Prostate gland (tissue), 2 donors: ENCODE measurements at regions not wholly inside any gene's neighbourhood (a gene's known extent, or its start where the extent isn't known, plus 50 kb on each side); places are given as distances from the start of the nearest gene placed in this dataset.

Experiments
- DNase-seq: peaks from one replicate; pipeline ENCODE4 v3.0.0-alpha.2; 2019; ENCODE audit warnings: low spot score
- H3K27ac ChIP-seq, 2 donors: fragments of 200-600 bp; sonication (generic); 2 replicates each; pipeline ENCODE4 v1.5.1; 2017 to 2019
- H3K27me3 ChIP-seq: fragments of 200-600 bp; sonication (generic); replicated peaks from 2 replicates; pipeline ENCODE4 v1.5.1; 2019; ENCODE audit not compliant: insufficient read depth
- H3K36me3 ChIP-seq, 2 donors: fragments of 200-600 bp; sonication (generic); 1 replicate in 1 of 2; 2 replicates in 1 of 2; pipeline versions ENCODE4 v1.5.1 to v1.8.1; 2017 to 2019
- H3K4me1 ChIP-seq: fragments of 200-600 bp; sonication (generic); replicated peaks from 2 replicates; pipeline ENCODE4 v1.5.1; 2019
- H3K4me3 ChIP-seq, 2 donors: fragments of 200-600 bp; sonication (generic); 2 replicates each; pipeline ENCODE4 v1.5.1; 2017 to 2019
- H3K9me3 ChIP-seq: fragments of 200-600 bp; sonication (generic); 2 replicates; pipeline ENCODE4 v1.5.1; 2017
- CTCF ChIP-seq, 4 experiments: fragments of 200-600 bp in 2 of 4; fragments of 450-650 bp in 2 of 4; sonication (generic) in 2 of 4; IDR thresholded peaks; 1 replicate in 3 of 4; 2 replicates in 1 of 4; pipeline ENCODE4 v1.5.1; 2016 to 2019; ENCODE audit warnings: antibody characterized with exemption in 4 of 4, mild to moderate bottlenecking in 2 of 4, moderate library complexity in 2 of 4
- POLR2A ChIP-seq: fragments of 450-650 bp; IDR thresholded peaks from one replicate; pipeline ENCODE4 v1.6.1; 2016; ENCODE audit warnings: antibody characterized with exemption, mild to moderate bottlenecking
- POLR2AphosphoS5 ChIP-seq: sonication (generic); formaldehyde crosslinking; IDR thresholded peaks from one replicate; pipeline ENCODE4 v1.6.1; 2017; ENCODE audit warnings: antibody characterized with exemption
- WGBS: methylation state at CpG from one replicate; pipeline ENCODE4 v1.1.5; 2018; 5-methylcytosine and 5-hydroxymethylcytosine counted together
- intact Hi-C: fragments of 100-400 bp; cut with DNase I; formaldehyde crosslinking; loops from one replicate; pipeline ENCODE4 v1.14.2; 2022

- Histone ChIP-seq H3K27ac (peak overlapping the region; percentile 52 to 69), H3K36me3 (no peaks in the 10 kb centered on the region), H3K4me1 (no peaks in the 10 kb centered on the region), H3K27me3 (no peaks in the 10 kb centered on the region), H3K4me3 (peak overlapping the region; percentile 18 to 30), H3K9me3 (no peaks in the 10 kb centered on the region)
- intact Hi-C loops, result loop anchor here (5.0 kb wide), 1 partner anchor 85 kb away; no protein-coding TSS in a partner anchor
- DNase-seq, result no peak
- no peak for TF ChIP-seq CTCF (IDR thresholded peaks at IDR 0.05)
- no peak for TF ChIP-seq POLR2AphosphoS5
- TF ChIP-seq POLR2A, result no peak
- WGBS, result 4% methylated on average over 56 of the region's 69 CpGs
These were observed 221.4 kb upstream of the PKN2 start for GRCh38 chr1:88462488-88463261.

- TF ChIP-seq POLR2AphosphoS5, result no peak
- TF ChIP-seq CTCF (IDR thresholded peaks at IDR 0.05), result no peak
- no peak for TF ChIP-seq POLR2A
- Histone ChIP-seq H3K27me3 (no peaks in the 10 kb centered on the region), H3K9me3 (no peaks in the 10 kb centered on the region), H3K27ac (no peak overlapping the region), H3K4me3 (no peak overlapping the region), H3K4me1 (no peaks in the 10 kb centered on the region), H3K36me3 (no peaks in the 10 kb centered on the region)
- no peak for DNase-seq
- intact Hi-C loops, result loop anchor here (5.0 kb wide), 1 partner anchor 84 kb away; no protein-coding TSS in a partner anchor
- 49% methylated on average over 7 of the region's 7 CpGs for WGBS
These were observed 220.6 kb upstream of the PKN2 start for GRCh38 chr1:88463401-88463985.

- Histone ChIP-seq H3K4me1 (no peaks in the 10 kb centered on the region), H3K27me3 (no peaks in the 10 kb centered on the region), H3K9me3 (no peaks in the 10 kb centered on the region), H3K36me3 (no peaks in the 10 kb centered on the region), H3K4me3 (no peak overlapping the region), H3K27ac (no peak overlapping the region)
- TF ChIP-seq POLR2A (no peak), POLR2AphosphoS5 (no peak), CTCF (IDR thresholded peaks at IDR 0.05) (no peak)
- intact Hi-C loops, result no loop called here
- 59% methylated on average over 4 of the region's 4 CpGs for WGBS
- no peak for DNase-seq
These were observed 218.1 kb upstream of the PKN2 start for GRCh38 chr1:88466011-88466410.

- Histone ChIP-seq H3K9me3 (no peaks in the 10 kb centered on the region), H3K27ac (no peak overlapping the region), H3K27me3 (no peaks in the 10 kb centered on the region), H3K4me1 (no peaks in the 10 kb centered on the region), H3K36me3 (no peaks in the 10 kb centered on the region), H3K4me3 (no peak overlapping the region)
- TF ChIP-seq POLR2A (no peak), CTCF (IDR thresholded peaks at IDR 0.05) (no peak), POLR2AphosphoS5 (no peak)
- DNase-seq, result no peak
- intact Hi-C loops, result no loop called here
- 93% methylated on average over 49 of the region's 55 CpGs for WGBS
These were observed 217.0 kb upstream of the PKN2 start for GRCh38 chr1:88466899-88467580.
